ENCODE measurements at regions not wholly inside any gene's neighbourhood (a gene's known extent, or its start where the extent isn't known, plus 50 kb on each side); places are given as distances from the start of the nearest gene placed in this dataset.
A peak's percentile ranks its signal among the peaks of the same experiment; 100 is the strongest.
"Not testable (repeated sequence)": the region's sequence is repeated elsewhere in the genome, so short reads cannot be mapped to it uniquely, and the experiment has no call there.

DNA sequence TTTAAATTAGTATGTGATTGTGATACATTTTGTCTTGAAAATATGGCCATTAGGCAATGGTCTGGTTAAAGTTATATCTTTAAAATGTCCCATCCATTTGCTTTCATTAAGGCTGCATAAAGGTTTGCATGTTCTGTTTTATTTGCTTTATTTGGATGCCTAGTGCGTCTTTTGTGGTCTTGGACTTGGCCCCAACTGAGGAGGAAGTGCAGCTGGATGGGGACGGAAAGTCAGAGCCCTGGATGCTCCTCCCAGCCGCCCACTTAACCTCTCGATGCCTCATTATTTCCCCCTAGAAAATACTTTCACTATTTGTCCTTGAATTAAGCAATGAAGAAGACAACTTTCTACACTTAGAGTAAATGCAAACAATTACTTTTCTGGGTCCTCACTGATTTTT lies 898.2 kb downstream of the MCTP2 start:
- peak; percentile 44 for DNase-seq (ENCODE audit: low read depth)

DNA sequence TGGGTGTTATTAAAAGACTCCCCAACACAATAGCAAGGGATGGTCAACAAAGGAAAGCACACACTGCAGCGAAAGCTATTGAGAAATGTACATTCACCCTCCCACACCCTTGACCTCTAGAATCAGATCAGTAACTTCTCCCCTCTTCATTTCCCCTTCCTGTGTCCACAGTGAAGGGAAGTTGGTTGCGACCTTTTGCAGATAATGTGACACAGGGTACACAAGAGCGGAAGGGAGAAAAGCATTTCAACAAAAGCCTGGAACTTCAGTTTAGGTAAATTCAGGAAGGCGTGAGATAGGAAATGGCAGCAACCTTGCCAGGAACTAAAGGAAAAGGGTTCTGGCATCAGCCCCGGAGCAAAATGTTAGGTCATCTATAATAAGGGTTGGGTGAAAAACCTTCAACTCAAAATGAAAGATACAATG lies 899.8 kb downstream of the MCTP2 start:
- DNase-seq (ENCODE audit: low read depth) = no peak

DNA sequence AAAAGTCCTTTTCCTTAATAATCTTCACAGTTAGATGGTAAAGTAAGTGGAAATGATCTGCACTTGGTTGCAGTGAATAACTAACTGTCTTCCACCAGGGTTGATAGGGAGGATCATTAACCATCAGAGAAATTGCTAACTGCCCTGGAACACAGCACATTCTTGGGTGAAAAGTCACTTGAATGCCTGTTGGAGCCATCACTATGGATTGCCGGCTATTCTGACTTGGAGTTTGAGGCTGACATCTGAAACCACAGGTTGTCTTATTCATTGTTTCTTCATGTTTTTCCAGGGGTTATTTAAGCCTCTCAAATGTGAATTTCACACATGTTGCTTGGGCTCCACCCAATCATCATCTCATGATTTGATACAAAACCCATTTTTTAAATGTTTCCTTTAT lies 901.4 kb downstream of the MCTP2 start:
- DNase-seq (ENCODE audit: low read depth) = peak; percentile 55

DNA sequence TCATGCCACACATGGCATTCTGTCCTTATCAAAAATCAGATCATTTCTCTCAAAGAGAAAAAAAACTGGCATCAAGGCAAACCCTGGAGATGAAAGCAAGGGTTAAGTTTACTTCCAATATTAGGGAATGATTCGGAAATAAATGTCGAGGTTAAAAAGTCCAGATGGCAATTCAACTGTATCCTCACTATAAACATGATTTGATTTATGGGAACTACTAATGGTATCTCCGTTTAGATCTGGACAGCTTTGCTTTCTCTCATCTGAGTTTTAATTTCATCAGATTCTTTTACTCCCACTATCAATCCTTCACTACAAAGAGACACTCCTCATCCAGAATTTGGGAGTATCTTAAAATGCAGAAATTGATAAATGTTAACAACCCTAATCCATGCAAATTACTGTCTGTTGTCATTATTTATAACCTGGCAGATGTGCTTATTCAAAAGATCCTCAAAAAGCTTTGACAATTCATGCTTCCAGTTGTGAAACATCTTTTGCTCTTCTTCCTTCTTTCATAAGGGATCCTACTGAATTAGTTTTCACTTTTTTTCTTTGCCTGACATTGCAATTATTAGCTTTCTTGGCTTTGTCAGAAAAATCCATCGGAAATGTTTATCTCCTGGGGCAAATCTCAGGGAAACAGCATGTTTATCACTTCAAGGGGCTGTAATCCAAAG lies 903.2 kb downstream of the MCTP2 start:
- no peak for DNase-seq (ENCODE audit: low read depth)

DNA sequence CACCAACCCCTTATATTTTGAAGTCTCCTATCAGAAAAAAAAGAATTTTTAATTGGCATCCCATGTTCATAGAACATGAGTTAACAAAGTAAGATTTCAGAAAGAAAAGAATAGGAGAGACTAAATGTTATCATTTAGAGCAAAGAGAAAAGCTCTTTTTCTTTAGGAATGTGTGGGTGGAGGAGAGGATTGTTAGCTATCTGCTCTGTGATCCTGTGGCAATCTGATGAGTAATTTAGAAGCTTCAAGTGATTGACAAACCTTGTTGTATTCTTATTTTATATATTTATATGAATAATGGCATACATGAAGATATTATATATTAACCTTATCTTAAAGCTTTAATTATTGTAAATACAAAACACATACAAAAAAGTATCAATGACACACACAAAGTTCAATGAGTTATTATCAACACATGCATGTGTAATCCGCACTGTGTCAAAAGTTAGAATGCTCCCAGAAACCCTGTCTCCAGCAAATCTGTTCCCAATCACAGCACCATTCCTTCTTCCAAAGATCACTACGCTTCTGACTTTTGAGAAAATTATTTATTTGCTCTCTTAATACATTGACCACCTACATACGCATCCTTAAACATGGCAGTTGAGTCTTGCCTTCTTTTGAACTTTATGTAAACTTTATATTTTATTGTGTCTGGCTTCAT lies 907.4 kb downstream of the MCTP2 start:
- DNase-seq (ENCODE audit: low read depth) = no peak

DNA sequence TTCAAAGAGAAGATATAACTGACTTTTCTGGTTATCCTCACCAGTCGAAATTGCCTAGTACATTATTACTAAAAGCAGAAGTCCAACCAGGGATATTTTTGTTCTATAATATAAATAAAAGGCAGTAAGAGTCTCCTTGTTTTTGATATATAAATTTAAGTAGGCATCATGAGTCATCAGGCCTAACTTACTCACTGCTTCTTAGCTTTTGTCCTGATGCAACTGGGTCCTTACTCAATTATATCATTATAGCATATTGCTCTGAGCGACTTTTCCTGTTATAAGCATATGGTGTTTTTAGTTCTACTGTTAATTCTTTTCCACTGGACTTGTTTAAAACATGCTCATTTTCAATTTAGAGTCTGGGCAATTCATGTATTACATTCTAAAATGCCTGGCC lies 910.1 kb downstream of the MCTP2 start:
- DNase-seq (ENCODE audit: low read depth) = no peak

DNA sequence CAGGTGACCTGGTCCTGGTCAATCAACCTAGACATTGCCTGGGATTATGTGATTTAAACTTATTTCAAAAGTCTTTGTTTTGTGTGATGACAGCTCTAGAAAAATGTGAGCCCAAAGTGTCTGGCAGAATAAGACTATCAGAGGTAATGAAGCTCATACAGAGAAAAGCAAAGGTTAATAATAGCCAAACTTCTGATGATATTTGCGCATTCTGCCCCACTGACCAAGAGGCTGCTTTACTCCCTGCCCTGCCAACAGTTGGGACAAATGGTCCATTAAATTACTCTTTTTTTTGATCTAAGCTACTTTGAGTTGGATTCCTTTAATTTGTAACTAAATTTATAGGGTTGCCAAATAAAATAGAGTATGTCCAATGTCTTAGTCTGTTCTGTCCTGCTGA lies 911.2 kb downstream of the MCTP2 start:
- no peak for DNase-seq (ENCODE audit: low read depth)

DNA sequence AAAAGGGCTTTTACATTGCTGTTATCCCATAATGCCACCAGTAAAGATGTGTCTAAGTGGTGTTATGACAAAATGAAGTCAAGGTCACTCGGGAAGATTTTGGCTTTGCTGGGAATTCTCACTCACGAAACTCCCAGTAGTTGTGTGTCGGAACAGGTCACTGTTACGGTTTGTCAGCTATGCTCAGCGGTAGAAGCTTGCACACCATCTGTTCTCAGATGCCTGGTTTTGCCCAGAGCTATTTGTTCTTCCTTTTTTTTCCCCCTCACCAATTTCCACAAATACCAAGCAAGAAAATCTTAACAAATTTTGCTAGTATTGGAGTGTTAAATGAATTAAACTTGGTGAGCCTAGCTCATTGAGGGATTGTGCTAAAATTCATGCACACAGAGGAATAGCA lies 915.1 kb downstream of the MCTP2 start:
- no peak for DNase-seq (ENCODE audit: low read depth)

DNA sequence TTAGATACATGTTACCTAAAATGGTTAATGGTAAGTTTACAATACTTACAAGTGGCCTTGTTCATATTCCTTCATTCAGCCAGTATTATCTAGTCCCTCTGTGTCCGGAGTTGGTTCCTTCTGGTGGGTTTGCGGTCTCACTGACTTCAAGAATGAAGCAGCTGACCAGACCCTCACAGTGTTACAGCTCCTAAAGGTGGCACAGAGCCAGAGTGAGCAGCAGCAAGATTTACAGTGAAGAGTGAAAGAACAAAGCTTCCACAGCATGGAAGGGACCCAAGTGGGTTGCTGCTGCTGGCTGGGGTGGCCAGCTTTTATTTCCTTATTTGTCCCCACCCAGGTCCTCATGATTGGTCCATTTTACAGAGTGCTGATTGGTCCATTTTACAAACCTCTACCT lies 916.8 kb downstream of the MCTP2 start:
- DNase-seq (ENCODE audit: low read depth) = no peak

DNA sequence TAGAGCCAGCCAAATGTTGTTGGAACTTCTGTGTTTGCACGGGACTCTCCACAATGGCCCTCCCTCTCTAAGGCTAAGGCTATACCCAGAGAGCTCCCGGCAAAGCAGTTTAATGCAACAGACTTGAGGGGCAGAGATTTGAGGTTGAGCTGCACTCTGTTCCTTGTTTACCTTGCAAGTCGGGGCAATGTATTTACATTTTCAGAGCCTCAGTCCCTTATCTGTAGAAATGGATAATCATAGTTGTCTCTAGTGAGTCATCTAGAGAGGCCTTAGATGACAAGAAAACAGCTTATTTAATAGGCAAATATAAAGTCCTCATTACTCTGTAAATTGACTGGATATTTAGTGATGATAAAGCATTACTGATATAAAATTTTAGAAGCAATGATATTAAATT lies 917.7 kb downstream of the MCTP2 start:
- DNase-seq (ENCODE audit: low read depth) = no peak

DNA sequence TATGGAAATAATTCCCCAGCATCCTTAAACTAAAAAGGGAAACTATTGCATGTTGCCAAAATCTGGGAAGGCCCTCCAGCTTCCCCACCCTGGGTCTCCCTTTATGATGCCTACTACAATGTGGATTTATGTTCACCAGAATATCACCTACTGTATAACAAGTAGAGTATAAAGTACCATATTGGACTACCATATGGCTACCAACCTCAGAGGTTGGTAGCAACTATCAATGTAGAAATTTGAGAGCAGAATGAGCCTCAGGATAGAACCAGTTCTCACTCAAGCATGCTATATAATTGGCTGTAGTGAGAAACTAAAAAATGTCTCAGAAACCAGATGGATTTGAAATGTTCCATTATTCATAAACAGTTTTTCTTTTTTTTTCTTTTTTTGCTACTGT lies 918.4 kb downstream of the MCTP2 start:
- no peak for DNase-seq (ENCODE audit: low read depth)

DNA sequence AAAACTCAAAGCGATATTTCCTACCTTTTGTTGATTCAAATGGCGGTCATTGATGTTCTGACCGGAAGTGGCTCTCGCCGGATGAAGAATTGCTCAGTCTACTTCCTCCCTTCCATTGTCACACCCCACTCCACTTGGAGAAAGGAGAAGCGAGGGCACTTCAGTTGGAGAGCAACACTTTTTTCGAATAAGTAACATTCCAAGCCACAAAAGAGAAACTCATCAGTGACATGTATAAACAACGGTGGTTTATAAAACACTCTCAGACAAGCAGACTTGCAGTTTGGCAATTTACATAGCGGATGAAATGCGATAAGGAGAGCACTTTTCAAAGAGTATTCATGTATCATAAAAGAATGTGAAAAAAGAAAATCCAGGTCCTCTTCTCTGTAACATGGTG lies 919.1 kb downstream of the MCTP2 start:
- no peak for DNase-seq (ENCODE audit: low read depth)

DNA sequence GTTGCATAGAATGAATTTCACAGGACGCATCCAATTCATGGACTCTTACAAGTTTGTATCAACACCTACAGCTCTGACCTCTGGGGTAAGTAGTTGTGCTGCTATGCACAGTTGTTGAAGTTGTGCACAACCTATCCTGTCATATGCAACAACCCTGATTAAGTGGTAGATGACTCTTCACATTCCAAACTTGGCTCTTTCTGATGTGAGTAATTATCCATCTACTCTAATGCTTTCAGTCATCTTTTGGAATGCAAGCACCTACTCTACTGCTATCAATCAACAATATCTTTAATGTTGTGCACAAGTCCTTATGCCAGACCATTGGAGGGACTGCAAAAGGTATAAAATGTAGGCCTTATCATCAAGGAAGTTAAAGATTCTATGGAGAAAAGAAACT lies 921.4 kb downstream of the MCTP2 start:
- no peak for DNase-seq (ENCODE audit: low read depth)

DNA sequence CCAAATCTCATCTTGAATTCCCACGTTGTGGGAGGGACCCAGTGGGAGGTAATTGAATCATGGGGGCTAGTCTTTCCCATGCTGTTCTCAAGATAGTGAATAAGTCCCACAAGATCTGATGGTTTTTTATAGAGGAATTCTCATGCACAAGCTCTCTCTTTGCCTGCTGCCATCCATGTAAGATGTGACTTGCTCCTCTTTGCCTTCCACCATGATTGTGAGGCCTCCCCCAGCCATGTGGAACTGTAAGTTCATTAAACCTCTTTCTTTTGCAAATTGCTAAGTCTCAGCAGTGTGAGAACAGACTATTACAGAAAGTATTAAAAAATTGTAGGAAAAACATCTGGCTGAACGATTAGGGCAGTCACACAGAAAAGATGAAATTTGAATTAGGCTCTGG lies 921.8 kb downstream of the MCTP2 start:
- DNase-seq (ENCODE audit: low read depth) = not testable (repeated sequence)

DNA sequence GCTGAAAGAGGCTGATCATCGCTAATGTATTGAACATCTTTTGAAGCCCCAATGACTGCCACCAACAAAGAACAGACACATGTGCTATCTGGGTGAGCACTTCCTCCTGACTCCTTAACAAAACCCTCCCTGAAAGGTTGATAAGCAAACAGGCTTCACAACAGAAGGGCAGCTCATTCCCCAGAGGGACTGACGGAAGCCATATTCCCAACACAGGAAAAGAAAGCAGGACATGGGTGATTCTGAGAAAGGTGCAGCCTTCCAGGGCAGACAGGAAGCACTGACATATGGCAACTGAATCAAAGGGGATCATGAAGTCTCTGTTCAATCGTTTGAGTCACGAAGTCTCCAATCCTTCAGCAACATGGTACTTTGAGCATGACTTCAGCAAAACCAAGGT lies 929.0 kb downstream of the MCTP2 start:
- no peak for DNase-seq (ENCODE audit: low read depth)

DNA sequence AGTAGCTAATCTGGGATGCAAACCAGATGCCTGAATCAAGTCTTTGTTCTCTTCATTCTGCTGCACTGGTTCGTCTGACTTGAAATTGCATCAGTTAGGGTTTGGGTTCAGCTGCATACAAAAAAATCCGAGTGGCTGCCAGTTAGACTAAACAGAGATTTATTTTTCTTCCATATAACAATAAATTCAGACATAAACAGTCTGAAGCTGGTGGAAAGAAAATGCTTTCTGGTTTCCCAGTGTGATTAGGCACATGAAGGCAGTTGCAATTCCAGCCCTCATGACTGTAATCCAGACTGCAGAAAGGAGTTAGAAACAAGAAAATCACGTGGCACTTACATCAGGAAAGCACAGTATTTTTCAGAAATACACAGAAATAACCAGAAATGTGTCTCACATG lies 930.7 kb downstream of the MCTP2 start:
- no peak for DNase-seq (ENCODE audit: low read depth)

DNA sequence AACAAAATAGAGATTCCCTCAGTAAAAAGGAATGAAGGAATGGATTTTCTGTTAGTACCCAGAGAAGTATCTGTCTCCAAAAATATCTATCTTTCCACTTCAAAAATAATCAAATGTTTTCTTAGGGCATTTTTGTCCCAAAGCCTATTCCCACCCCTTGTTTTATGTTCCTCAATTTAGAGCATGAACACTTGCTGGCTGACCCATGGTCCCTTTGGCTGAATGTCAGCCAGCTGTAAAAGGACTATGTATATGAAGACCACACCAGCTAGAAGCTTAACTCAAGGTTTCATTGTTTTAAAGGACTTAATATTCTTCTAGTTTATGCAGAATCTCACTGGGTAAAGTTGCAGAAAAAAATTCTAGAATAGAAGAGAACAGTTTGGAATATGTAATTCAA lies 931.2 kb downstream of the MCTP2 start:
- DNase-seq (ENCODE audit: low read depth) = no peak

DNA sequence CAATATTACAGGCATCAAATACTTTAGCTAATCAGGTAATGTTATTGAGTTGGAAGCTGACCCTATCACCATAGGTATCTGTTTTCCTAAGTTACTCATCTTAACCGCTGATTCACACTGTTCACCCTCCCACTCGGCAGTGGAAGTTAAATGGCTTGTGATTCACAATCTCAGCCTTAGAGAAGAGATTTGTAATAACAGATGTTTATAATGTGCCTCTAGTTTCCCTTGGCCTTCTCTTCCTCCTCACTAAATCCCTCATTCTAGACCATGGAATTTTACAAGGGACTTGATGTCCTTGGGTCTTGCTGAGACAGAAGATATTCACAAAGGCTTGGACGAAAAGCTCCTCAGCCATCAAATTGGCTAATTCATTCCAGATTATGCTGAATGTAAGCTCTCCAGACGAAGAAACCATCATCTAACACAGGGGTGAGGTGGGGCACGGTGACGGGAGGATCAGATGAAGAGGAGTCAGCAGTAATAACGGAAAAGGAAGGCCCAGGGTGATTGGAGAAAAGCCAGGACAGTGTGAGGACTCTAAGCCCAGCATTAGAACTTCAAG lies 931.7 kb downstream of the MCTP2 start:
- DNase-seq (ENCODE audit: low read depth) = peak; percentile 63

DNA sequence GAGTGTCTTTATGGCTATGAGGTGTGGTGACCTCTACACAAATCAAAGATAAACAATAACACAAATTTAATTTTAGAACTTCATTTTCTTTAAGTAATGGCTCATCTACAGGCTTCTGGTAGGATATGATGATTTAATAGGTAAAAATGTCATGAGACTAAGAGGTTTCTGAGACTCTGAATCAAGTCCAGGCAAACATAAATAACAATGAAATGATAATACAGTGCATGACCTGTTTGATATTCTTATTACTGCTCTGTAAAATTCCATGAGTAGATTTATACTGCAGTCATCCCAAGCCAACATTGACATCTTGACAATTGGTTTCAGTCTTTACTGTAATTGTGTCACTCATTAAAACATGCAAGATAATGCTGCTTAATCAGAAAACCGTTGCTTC lies 936.8 kb downstream of the MCTP2 start:
- DNase-seq (ENCODE audit: low read depth) = no peak

DNA sequence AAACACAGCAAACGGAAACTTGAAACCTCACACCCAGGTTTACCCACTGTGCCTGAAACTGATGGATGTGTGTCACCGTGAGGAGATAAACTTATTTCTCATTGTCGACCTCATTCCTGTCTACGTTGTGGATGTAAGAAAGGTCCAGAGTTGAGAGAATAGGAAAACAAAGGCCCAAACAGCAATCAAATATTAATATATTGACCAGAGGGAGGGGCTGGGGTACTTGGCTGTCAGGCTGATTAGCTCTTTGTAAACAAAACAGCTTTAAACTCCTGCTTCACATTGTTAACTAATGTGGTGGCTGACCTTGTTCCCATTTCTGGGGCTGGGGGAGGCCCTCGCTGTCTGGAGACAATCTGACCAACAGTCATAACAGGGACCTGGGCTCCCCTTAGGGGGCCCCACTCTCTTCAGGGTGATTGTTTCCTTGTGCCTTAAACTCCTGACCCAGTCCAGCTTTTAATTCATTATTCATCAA lies 937.6 kb downstream of the MCTP2 start:
- DNase-seq (ENCODE audit: low read depth) = no peak

DNA sequence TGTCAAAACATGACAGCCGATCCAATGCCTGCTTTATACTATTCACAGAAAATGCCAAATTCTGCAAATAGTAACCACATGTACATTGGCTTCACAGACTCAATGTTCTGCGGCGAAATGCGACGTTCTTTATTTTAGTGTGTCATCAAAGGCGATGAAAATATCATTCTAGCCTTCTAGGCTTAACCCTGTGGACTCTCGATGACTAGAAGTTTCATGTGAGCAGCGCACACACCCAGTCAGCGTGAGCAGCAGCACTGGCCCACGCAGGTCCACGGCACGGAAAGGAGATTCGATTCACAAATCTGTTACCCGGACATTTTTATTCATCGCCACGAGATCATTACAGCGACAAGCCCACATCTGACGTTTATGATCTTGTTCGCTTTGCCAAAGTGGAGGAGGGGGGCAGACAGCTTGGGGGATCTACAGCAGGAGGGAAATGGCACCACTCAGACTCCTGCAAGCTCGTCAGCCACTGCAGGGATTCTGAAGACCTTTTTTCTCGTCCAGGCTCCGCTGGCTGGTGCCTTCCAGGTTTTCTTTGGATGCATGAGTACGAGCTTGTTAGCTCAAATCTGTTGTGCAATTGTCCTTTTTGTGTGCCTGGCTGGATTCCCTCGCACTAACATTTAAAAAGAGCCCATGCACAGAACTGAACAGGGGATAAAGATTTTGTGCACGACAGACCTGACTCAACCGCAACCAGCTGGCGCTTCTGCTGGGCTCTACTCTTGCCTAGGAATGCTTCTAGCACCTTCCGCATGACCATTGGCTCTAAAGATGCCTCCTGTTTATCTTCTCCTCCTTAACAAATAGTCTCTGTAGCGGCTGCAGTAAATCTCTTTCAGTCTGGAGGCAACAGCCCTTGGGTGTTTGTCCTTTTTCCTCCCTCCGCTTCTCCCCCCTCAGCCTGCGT lies 938.4 kb downstream of the MCTP2 start:
- no peak for DNase-seq (ENCODE audit: low read depth)

Data from myocyte (in vitro differentiated cells).